NCI-H748 treated with DMSO at 0.1 percent for 48 hours (cell line): ENCODE measurements at regions not wholly inside any gene's neighbourhood (a gene's known extent, or its start where the extent isn't known, plus 50 kb on each side); places are given as distances from the start of the nearest gene placed in this dataset.
"Not testable (repeated sequence)": the region's sequence is repeated elsewhere in the genome, so short reads cannot be mapped to it uniquely, and the experiment has no call there.

Experiments used
- DNase-seq: peaks from one replicate; lab custom pipeline; 2025; lab: John Stamatoyannopoulos, UW

DNA sequence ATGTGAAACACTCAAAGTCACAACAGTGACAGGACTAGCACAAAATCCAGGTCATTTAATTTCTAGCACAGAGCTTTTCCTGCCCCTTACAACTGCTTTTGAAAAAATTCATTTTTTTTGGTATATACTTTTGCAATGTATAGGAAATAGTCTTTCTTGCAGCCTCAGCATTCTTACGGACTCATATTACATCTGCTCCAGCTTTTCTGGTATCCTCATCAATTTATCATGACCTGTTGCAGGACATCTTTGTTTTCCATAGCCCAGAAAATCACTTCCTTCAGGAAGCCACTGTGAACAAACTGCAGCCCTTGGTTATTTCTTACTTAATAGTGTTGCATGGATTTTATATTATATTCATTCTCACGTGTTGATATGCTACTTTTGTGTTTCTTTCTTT lies 347.9 kb upstream of the MTPN start:
- DNase-seq: no peak

GRCh38 chr7:136324073-136324704 lies 347.0 kb upstream of the MTPN start:
- no peak for DNase-seq

DNA sequence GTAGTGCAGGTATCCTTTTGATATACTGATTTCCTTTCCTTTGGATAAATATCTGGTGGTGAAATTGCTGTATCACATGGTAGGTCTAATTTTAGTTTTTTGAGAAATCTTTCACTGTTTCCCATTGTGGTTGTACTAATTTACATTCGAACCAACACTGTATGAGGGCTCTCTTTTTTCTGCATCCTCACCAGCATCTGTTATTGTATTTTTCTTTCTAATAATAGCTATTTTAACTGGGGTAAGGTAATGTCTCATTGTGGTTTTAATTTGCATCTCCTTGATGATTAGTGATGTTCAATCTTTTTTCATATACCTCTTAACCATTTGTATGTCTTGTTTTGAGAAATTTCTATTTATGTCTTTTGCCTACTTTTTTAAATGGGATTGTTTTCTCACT lies 335.4 kb upstream of the MTPN start:
- no peak for DNase-seq

GRCh38 chr7:136309407-136309806 lies 332.2 kb upstream of the MTPN start:
- no peak for DNase-seq

- DNase-seq: no peak
Observed at GRCh38 chr7:136308230-136308629, 331.1 kb upstream of the MTPN start.

DNA sequence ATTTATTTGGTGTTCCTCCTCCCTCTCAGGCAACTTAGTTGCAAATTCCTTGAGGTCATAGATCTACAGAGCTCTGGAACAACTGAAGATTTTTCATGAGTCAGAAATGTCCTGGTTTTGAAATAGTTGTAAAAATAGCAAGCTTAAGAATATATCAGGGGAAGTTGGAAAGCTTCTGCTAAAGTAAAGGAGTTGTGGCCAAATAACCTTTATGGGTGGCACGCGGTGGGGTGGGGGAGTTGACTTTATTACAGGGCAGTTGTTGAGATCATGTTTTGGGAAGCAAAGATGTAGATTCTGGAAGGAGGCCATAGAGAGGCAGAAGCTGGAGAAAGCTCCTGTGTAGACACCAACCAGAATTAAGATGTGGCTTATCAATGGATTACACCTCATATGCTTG lies 326.0 kb upstream of the MTPN start:
- DNase-seq: no peak

DNA sequence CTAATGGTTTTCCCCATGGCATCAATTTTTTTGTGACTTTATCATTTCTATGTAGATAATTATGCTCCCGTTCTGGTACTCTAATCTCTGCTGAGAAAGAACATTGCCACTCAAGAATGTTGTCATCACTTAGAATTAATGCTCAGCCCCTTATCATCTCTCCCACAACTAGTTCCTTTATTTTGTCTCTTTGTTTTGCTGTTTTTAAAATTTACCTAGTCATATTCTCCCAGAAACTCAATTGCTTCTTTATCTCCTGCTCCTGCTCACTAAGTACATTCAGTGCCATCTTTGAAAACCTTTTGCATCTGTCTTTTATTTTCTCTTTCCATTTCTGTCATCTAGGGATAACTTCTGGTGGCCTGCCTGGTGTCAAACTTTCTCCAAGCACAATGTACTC lies 324.9 kb upstream of the MTPN start:
- DNase-seq: no peak

DNA sequence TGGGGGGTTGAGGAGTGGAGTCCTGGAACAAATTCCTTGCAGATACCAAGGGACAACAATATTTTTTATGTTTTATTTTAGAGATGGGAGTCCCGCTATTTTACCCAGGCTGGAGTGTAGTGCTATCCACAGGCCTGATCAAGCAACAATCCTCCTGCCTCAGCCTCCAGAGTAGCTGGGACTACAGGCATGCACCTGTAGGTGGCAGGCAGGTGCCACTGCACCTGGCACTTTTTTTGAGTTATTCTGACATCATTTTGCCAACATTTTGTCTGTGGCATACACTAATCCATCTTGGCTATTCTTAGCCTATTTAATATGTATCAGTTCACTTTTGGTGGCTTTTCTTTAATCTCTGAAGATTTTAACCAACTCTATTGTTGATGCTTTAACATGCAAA lies 317.8 kb upstream of the MTPN start:
- DNase-seq: no peak

GRCh38 chr7:136293841-136294391 lies 316.8 kb upstream of the MTPN start:
- DNase-seq: no peak

DNA sequence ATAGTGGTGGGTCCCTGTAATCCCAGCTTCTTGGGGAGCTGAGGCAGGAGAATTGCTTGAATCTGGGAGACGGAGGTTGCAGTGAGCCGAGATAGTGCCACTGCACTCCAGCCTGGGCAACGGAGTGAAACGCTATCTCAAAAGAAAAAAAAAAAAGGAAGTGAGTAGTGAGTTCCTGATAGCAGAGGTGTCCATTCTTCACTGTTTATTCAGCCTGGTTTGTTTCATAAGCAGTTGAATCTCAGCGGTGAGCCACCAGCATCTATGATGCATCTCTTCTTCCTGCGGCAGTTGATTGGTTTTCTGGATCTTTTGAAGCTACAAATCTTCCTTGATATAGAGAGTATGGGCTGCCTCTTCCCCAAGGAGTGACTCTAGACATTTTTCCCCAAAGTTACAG lies 316.1 kb upstream of the MTPN start:
- DNase-seq: no peak

DNA sequence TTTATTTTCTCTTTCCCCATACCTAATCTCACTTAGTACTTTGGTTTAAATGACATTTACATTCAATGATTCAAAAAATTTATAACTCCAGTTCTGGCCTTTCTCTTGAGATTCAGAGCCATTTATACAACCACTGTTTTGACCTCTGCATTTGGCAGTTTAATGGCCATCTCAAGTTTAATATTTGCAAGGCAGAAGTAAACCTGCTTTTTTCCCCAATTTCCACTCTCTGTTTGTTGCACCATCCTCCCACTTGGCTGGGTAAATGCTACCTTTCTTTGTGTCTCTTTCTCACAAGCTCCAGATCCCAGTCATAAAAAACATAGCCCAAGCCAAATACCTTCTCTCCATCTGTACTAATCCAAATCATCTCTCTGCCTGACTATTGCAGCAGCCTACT lies 315.2 kb upstream of the MTPN start:
- DNase-seq: no peak

GRCh38 chr7:136290351-136290750 lies 313.2 kb upstream of the MTPN start:
- DNase-seq: no peak

DNA sequence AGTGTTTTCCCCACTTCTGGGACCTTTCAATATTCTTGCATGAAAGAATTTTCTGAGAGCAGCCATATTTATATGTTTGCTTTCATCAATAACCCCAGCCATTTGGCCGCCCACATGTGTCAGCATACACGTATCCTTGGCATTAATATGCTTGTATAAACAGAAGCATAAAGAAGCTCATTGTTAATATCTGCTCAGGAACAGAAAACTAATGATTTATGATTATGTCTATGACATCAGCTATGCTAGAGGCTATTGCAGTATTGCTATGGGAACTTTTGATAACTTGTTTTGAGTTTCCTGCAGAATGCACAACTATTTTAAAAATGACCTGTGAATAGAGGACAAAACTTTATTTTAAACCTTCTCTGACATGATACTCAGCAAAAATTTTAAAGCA lies 300.9 kb upstream of the MTPN start:
- DNase-seq: no peak

DNA sequence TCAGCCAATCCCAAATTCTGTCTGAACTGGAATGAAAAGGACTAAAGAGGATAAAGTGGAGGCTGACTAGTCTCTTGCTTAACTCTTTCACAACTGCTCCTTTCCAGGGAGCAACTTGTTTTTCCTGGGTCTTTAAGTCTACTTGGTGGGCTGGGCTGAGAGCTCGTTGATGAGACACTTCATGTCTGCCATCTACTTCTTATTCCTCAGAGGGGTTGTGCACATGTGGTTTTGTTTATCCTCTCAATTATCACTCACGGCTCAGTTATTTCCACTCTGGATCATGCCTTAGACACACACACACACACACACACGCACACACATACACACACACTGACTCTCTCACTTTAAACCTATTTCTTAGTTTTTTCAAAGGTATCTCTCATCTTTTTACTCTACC lies 298.6 kb upstream of the MTPN start:
- no peak for DNase-seq

GRCh38 chr7:136274636-136275345 lies 297.6 kb upstream of the MTPN start:
- DNase-seq: no peak

GRCh38 chr7:136272934-136273333 lies 295.8 kb upstream of the MTPN start:
- no peak for DNase-seq

DNA sequence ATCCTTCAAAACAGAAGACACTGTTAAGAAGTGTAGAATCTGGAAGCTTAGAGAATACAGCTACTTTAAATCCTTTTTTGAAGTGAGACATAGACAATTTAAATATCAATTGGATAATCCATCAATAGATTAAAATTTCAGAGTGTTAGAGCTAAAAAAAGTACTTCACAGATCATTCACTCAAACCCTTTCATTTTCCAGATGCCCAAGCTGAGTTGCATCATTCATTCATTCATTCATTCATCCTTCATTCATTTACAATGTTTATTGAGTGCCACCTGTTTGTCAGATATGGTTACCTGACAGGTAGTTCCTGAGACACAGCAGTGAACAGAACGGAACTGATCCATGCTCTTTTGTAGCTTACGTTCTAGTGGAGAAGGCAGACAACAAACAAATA lies 290.7 kb upstream of the MTPN start:
- no peak for DNase-seq

GRCh38 chr7:136266457-136266856 lies 289.3 kb upstream of the MTPN start:
- DNase-seq: no peak

- not testable (repeated sequence) for DNase-seq
Observed at GRCh38 chr7:136264304-136264703, 287.1 kb upstream of the MTPN start.

- not testable (repeated sequence) for DNase-seq
Observed at GRCh38 chr7:136263112-136263860, 286.1 kb upstream of the MTPN start.

DNA sequence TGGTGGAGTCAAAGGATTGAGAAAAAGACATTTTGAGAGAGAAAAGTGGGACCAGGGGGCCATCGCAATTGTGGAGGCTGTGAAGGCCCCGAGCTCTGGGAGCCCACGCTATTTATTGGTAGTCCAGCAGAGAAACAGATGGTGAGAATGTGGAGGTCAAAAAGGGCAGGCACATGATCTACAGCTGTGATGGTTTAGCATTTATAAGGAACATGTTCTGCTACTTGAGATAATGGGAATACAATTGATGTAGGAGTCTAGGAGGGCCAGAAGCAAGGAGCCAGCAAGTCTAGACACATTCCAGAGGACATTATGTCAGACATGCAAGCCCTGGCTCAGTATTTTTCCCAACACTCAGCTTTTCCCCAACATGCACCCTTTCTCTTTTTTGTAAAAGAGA lies 283.4 kb upstream of the MTPN start:
- not testable (repeated sequence) for DNase-seq

DNA sequence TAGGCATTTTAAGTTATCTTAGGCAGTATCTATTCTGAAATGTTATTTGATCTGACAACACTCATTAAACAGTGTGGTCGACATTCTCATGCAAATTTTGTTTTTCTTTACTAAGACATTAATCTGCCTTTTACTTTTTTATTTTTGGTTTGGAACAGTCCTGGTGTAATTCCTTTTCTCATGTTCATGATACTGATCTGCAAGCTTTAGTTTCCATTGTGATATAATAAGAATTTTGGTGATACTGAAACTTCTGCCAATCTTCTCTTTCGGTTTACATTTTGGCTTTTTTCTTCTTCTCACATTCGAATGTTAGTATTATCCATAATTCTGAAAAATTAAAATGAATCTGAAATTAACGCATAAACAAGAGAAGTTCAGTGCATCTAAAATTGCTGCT lies 281.9 kb upstream of the MTPN start:
- DNase-seq: no peak

DNA sequence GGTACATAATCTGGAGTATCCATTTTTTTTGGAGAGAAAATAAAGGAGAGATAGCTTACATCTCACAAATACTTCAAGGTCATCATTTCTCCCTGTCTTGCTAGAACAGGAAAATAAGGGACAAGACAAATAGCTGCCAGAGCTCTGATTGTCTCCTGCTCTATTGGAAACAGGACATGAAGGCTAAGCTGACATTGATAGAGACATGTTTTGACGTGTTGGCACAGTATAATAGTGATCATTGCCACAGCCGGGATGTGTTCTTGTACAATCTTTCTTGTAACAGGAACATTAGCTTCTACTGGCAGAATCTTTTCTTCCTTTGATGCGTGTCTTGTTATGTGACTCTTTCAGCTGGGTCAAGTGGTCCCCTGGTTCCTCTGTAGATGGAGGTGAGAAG lies 279.3 kb upstream of the MTPN start:
- no peak for DNase-seq
